Skin epidermis (tissue), 12 donors: ENCODE measurements at regions not wholly inside any gene's neighbourhood (a gene's known extent, or its start where the extent isn't known, plus 50 kb on each side); places are given as distances from the start of the nearest gene placed in this dataset.
"Not testable (repeated sequence)": the region's sequence is repeated elsewhere in the genome, so short reads cannot be mapped to it uniquely, and the experiment has no call there.

ENCODE experiments used
- H3K27ac ChIP-seq, 21 experiments: fragments of 200-600 bp; sonication (generic) in 11 of 21; one replicate each; pipeline ENCODE4 v1.5.0; 2020; ENCODE audit warnings: mild to moderate bottlenecking in 3 of 21, inconsistent platforms in 2 of 21, moderate library complexity in 2 of 21
- H3K4me3 ChIP-seq, 7 experiments: fragments of 200-600 bp; sonication (generic) in 2 of 7; one replicate each; pipeline ENCODE4 v1.5.0; 2020; ENCODE audit warnings: inconsistent platforms in 2 of 7, mild to moderate bottlenecking in 2 of 7, moderate library complexity in 1 of 7

- H3K4me3 ChIP-seq, H3K27ac ChIP-seq: not testable (repeated sequence)
Measured at GRCh38 chr2:89195636-89196251, 504.3 kb downstream of the RPIA start.

GRCh38 chr2:89196719-89197118 lies 505.2 kb downstream of the RPIA start:
- H3K4me3 ChIP-seq, H3K27ac ChIP-seq: not testable (repeated sequence)

GRCh38 chr2:89198026-89198425 lies 506.6 kb downstream of the RPIA start:
- H3K4me3 ChIP-seq, H3K27ac ChIP-seq: not testable (repeated sequence)

DNA sequence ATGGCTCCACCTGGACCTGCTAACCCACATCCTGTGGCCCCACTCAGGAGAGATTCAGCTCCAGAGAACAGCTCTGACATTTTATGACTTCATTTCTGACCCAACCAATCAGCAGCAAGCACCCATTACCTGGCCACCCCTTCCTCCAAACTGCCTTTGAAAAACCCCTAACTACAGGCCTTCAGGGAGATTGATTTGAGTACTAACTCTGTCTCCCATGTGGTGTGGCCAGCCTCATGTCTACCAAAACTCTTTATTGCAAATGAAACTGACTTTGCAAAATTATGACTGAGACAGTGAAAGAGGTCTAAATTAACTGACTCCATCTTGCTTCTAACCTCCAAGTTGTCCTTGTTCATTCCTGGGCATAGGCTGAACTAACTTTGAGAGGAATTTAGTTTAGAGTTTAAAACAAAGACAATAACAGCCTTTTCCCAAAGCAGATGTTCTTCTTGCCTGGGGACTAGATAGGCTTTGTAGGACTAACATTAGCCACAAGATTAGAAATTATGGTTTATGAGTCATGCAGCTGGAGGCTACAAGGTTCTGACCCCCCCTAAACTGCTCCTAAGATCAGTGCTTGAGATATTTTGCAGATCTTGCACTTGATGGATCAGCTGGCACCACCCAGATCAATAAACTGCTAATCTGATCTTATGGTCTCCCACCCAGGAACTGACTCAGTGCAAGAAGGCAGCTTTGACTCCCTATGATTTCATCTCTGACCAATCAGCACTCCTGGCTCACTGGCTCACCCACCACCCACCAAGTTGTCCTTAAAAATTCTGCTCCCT lies 508.2 kb downstream of the RPIA start:
- H3K27ac ChIP-seq, H3K4me3 ChIP-seq: not testable (repeated sequence)

GRCh38 chr2:89200247-89200527 lies 508.7 kb downstream of the RPIA start:
- not testable (repeated sequence) for H3K27ac ChIP-seq, H3K4me3 ChIP-seq

- not testable (repeated sequence) for H3K4me3 ChIP-seq, H3K27ac ChIP-seq
Measured at GRCh38 chr2:89202518-89202917, 511.0 kb downstream of the RPIA start.

GRCh38 chr2:89205153-89205552 lies 513.7 kb downstream of the RPIA start:
- H3K4me3 ChIP-seq, H3K27ac ChIP-seq: not testable (repeated sequence)

- H3K27ac ChIP-seq = peak overlapping the region in 4 of 21 experiments; percentile 25 to 47 (median 30)
- H3K4me3 ChIP-seq = not testable (repeated sequence)
Measured at GRCh38 chr2:89208144-89208932, 516.9 kb downstream of the RPIA start.

DNA sequence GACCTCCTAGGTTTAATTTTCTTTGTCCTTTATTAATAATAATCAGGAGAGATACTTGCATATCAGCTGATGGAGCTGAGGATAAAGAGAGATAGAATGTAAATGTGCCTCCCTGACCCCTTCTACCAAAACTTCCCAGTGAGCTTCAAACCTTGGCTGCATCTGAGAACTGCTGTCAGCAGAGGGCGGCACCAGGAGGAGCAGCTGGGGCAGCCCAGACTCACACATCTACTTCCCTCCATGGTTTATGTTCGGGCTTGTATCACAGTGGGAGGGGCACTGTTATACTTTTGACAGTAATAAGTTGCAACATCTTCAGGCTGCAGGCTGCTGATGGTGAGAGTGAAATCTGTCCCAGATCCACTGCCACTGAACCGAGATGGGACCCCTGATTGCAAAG lies 521.7 kb downstream of the RPIA start:
- H3K27ac ChIP-seq, H3K4me3 ChIP-seq: not testable (repeated sequence)

GRCh38 chr2:89213811-89214210 lies 522.3 kb downstream of the RPIA start:
- H3K27ac ChIP-seq, H3K4me3 ChIP-seq: not testable (repeated sequence)

DNA sequence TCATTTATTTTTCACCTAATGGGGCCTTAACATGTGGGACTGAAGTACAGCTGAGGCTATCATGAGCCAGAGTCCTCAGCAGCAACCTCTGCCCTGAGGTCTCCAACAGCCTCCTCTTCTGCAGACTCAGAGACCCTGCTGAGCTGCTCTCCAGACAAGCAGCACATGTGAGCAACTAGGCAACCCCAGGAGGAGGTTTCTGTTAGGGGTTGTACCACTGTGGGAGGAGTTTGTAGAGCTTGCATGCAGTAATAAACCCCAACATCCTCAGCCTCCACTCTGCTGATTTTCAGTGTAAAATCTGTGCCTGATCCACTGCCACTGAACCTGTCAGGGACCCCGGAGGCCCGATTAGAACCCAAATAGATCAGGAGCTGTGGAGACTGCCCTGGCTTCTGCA lies 530.0 kb downstream of the RPIA start:
- not testable (repeated sequence) for H3K27ac ChIP-seq, H3K4me3 ChIP-seq

DNA sequence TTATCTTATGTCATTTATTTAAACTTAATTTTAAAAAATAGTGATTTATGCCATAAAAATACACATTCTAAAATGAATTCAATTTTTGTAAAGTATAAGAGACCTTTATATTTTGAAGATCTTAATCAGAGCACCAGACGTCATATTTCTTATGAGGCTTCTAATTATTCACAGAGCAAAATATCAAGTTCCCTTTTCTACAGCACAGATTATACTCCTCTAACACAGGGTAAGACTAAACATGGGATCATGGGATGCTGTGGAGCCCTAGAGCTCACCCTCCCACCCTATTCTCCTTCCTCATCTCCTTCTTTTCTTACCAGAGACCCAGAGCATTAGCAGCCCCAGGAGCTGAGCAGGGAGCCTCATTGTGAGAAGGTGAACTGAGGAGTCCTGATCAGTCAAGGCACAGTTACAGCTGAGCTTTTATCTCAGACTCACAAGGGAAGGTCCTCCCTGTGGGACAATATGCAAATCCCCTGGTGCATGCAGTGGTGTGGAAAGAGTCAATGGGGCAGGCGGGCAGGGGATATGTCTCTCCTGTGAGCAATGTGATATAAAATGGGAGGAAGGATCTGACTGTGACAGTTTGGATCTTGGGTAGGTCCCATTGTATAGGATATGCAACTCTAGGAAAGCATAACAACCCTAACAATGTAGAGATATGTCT lies 530.7 kb downstream of the RPIA start:
- not testable (repeated sequence) for H3K4me3 ChIP-seq, H3K27ac ChIP-seq

GRCh38 chr2:89224803-89225202 lies 533.3 kb downstream of the RPIA start:
- H3K27ac ChIP-seq = not testable (repeated sequence)

GRCh38 chr2:89229979-89230378 lies 538.5 kb downstream of the RPIA start:
- not testable (repeated sequence) for H3K27ac ChIP-seq, H3K4me3 ChIP-seq

More at GRCh38 chr2:89224803-89225202, 533.3 kb downstream of the RPIA start:
- not testable (repeated sequence) for H3K4me3 ChIP-seq

DNA sequence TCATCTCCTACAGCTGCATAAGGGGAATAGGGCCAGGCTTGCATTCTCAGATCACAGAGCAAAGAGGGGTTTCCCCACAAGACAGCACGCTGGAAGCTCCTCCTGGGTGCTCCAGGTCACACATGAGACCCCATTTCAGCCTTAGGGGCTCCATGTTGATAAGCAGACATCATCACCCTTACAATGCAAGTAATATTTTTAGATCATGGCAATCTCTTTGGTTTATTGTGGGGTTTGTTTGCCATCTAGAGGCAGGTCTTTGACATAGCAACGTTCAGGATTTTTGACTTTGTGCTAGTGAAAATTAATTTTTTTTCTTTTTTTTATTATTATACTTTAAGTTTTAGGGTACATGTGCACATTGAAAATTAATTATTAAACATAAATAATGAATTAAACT lies 539.8 kb downstream of the RPIA start:
- not testable (repeated sequence) for H3K27ac ChIP-seq, H3K4me3 ChIP-seq

DNA sequence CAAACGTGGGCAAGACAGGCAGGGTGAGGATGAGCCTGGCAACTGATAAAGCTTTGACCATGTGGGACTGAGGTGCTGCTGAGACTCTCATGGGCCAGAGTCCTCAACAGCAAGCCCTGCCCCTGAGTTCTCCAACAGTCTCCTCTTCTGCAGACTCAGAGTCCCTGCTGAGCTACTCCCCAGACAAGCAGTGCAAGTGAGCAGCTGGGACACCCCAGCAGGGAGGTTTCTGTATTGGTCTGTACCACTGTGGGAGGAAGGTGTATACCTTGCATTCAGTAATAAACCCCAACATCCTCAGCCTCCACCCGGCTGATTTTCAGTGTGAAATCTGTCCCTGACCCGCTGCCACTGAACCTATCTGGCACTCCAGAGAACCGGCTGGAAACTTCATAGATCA lies 542.5 kb downstream of the RPIA start:
- not testable (repeated sequence) for H3K27ac ChIP-seq, H3K4me3 ChIP-seq

DNA sequence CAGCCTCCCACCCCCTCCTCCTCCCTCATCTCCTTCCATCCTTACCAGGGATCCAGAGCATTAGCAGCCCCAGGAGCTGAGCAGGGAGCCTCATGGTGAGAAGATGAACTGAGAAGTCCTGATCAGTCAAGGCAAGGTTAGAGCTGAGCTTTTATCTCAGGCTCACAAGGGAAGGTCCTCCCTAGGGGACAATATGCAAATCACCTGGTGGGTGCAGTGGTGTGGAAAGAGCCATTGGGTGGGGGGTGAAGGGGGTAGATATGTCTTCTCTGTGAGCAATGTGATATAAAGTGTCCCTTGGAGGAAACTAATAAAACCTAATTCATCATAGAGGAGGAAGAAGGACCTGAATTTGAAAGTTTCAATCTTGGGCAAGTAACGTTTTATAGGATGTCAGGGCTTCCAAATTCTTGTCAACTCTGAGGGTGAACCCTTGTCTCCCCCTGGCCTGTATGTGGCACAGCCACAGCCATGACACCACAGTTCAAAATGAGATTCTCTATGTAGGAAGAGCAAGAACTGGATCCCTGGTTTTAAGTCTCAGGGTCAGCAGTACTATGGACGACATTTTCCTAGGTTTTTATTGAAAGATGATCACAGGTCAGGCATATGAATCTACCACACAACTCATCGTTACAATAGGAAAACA lies 543.5 kb downstream of the RPIA start:
- H3K27ac ChIP-seq, H3K4me3 ChIP-seq: not testable (repeated sequence)

DNA sequence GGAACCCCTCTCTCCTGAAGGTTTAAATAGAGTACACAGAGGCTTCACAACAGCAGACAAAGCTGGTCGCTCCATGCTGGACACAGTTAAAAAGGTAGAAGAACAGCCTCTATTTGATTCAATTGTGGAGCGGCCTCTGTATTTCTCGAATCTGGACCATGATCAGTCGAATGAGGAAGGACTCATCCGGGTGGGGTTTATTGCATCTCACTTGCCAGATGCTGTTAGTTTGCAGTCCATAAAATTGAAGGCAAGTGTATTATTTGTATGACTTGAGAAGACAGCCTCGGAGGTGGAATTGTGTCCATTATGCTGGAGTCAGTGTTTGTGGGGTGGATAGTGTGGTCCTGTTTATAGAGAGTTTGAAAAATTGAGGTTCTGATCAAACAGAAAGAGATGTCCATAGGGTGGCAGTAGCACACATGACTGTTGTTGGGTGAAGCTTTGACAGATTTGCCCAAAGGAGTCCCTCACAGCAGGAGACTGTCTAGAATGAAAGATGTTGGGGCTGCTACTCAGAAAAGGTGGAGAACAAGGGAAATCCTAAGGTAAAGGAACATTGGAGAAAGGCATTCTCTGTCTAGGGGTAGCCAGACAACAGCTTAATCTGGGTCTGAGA lies 545.5 kb downstream of the RPIA start:
- not testable (repeated sequence) for H3K4me3 ChIP-seq, H3K27ac ChIP-seq

- H3K4me3 ChIP-seq, H3K27ac ChIP-seq: not testable (repeated sequence)
Measured at GRCh38 chr2:89237783-89238182, 546.3 kb downstream of the RPIA start.
